Pulmonary artery endothelial cell (primary cell): ENCODE measurements at regions not wholly inside any gene's neighbourhood (a gene's known extent, or its start where the extent isn't known, plus 50 kb on each side); places are given as distances from the start of the nearest gene placed in this dataset.

Experiments
- DNase-seq: peaks from one replicate; pipeline ENCODE4 v3.0.0-alpha.2; 2011; ENCODE audit warnings: low read depth, low spot score

DNA sequence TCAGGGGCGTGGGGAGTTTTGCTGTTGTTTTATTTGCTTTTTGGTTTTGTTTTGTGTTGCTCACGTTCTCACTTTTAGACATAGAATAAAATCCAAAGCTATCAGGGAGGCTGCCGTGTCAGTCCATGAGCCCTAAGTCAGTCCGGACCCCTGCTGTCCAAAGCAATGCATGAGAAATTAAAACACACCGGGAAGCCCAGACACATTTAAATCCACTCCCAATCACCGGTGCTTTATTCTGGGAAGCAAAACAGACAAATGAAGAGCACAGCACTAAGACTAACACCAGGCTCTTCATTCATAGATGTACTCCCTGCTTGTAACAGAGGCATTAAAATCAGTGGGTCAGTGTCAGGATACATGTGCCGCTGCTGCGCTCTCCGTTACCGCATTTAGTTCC, 180.9 kb downstream of the IRX2 start:
- DNase-seq = no peak

DNA sequence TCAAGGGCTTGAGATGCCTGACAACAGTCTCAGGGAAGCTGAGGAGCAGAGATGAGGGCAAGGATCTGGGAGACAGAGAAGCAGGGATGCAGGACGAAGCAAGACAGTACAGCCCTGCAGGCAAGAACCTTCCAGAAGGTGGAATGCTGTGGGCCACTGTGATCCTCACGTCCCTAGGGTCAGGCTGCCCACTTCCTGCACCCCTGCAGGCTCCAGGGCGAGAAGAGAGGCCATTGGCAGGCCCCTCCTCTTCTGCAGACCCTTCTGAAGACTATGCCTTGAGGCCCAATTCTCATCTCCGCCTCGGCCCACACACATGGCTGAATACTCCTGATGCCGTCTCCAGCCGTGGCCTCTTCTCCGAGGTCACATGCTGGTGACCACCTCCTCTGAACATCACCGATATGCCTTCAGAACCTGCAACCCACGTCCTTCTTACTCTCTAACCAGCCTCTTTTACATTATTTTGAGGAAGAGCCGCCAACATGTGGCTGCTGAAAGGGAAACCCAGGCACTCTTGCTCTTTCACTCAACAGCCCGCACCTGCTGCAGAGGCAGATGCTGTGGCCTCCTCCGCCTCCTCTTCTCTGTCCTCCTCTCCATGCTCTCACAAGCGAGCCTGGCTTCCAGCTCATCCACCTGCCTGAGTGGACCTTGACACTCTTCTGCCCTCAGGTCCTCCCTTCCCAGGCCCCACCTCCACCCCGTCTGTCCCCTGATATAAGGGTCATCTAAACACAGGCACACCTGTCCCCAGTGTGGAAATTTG, 181.5 kb downstream of the IRX2 start:
- no peak for DNase-seq

DNA sequence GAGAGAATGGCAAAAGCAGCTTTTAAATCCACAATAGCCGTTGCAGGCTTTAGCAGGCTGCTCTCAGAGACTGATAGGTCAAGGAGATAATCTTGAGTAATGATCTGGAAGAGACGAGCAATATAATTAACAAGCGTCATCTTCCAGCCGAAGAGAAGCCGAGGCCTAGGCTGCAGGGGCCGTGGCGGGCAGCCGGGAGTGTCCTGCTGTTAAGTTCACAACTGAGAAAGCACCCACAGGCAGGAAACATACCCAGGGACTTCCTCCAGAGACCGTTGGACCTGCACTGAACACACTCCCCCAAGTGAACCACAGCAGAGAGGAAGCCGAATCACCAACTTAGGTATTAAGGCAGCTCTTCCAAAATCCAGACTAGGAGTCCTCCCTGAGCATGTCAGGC, 182.3 kb downstream of the IRX2 start:
- no peak for DNase-seq

DNA sequence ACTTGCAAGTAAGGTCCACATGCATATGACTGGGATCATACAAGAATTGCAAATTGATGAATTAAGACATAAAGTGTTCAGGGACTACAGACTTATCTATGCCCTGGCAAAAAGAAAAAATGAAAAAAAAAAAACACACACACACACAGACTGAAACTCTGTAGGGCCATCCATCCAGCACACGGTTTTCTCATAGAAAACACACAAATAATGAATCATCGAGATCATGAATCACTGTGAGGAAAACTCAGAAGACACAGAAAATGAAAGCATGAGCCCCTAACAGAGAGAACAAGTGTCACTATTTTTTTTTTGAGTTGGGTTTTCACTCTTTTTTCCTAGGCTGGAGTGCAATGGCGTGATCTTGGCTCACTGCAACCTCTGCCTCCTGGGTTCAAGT, 185.2 kb downstream of the IRX2 start:
- DNase-seq = no peak

DNA sequence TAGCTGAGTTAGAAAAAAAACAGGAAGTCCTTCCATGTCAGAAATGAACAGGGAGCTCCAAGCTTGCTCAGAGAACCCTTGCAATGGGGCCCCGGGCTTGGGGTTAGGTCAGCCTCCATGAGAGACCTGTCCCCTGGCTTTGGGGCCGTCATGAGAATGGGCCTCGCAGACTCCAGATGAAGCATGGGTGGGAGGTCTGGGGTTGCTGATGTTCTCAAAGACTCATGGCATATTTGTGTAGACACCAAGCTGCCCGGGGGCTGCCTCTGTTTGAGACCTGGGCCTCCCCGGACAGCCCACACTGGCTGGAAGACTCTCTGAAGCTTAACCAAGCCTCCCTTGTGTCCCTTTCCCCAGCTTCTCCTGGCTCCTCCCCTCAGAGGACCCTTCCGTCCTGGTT, 186.3 kb downstream of the IRX2 start:
- no peak for DNase-seq

DNA sequence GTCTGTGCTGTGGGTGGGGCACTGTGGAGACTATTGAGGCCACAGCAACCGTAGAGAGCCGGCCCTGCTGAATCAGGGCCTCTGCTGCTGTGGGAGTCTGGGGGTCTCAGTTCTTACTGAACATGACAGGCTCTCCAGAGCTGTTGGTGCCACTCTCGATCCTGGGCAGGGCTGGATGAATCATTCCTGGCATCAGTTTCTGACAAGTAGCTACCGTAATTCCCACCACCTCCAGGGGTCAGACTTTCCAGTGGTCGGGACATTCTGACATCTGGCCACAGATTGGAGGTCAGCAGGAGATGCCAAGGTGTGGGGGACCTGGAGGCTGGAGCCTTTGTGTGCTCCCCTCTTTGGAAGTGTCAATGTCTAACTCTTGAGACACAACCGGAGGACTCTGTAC, 188.4 kb downstream of the IRX2 start:
- DNase-seq = no peak

DNA sequence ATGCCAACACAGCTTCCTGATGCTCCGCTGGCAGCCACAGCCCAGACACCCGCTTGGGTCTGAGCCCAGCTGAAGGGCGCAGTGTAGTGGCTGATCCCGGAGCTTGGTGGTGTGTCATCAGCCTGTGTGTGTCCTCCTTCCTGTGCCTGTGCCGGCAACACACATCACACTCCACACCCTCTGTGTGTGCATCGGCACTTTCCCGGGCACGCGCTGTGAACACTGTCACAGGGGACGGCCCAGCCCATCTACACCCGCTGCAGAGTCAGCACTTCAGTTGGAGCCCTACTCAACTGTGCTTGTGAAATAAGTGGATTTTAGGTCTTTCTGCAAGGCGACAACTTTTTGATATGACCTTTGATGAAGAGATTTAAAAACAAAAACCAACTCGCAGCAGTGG, 189.4 kb downstream of the IRX2 start:
- DNase-seq = no peak

DNA sequence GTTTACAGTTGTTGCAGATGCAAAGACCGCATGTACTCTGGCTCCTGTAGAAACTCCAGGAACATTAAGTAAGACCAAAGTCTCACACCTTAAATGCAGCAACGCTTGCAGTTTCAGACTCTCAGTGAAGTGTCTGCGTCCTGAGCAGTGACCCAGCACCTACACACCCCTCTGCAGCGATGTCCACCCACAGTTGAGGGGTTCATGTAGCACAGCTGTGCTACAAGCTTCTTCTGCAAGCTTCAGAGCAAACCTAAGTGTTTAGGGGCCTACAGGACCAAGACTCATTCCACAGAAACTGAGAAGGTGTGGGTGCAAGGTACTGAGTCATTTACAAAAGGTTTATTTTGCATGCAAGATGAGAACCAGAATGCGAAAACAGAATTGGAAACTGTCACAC, 191.0 kb downstream of the IRX2 start:
- DNase-seq = no peak

DNA sequence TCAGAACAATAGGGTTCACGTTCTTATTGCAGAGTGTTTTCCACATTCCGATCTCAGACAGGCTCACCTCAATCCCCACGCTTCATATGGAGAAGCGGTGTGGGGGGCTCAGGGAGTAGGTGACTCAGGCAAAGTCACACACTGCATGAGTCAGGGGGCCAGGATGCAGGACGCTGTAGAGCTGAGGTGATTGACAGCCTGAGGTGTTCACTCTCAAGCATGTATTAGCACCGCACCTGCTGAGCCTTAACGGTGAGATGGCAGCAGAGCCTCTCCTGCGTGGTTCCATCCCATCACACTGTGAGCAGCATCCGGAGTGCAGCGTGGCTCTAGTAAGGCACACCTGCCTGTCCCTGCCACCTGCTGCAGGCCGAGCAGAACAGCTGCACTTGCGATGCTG, 194.0 kb downstream of the IRX2 start:
- no peak for DNase-seq

DNA sequence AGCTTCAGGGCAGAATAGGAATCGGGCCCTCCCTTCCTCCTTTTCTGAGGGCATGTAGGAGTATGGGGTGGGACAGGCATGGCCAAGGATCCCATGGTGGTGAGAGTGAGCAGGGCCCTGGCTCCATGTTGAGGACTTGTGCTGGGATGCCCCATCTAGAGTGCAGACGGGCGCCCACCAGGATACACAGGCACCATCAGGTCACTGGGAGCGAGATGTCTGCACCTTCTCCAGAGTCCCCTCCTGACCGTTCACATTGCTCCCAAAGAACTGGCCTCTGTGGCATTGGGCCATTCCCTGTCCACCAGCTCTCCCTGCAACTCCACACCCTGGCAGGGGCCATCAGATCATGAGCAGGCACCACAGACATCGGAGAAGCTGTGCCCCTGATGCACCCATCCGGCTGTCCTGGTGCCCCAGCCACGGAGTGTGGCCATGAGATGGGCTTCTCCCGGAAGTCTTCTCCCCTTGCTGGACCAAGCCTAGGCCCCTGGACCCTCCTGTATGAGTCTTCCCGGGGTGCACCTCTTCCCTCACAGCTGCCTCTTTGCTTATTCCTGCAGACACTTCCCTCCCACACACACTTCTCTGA, 195.0 kb downstream of the IRX2 start:
- DNase-seq = no peak

DNA sequence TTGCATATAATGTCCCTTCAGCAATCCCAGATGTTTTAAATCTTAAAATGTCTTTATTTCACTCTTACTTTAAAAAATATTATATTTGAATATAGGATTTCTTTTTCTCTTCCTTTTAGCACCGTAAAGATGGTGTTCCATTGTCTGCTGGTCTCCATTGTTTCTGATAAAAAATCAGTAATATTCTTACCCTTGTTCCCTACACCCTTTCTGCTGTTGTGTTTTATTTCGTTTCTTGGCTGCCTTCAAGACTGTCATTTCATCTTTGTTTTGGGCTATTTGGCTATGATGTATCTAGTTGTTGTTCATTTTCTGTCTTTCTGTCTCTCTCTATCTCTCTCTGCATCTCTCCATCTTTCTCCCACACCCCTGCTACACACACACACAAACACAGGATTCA, 197.9 kb downstream of the IRX2 start:
- DNase-seq = no peak

DNA sequence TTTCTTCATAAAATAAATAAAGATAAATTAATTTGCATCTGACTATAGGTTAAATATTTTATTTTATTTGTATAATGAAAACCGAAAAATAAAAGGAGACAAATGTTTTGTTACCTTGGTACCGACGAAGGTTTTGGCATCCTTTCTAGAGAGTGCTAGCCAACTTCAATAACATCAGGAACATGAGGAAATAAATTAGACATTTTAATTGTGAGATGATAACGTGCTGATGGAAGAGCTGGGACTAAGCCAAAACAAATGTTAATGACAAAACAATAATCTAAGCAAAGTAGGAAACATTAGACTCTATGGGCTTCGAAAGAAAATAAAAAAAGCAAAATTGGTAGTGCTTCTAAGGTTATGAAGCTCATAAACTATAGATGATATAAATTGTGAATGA, 201.0 kb downstream of the IRX2 start:
- DNase-seq = no peak

DNA sequence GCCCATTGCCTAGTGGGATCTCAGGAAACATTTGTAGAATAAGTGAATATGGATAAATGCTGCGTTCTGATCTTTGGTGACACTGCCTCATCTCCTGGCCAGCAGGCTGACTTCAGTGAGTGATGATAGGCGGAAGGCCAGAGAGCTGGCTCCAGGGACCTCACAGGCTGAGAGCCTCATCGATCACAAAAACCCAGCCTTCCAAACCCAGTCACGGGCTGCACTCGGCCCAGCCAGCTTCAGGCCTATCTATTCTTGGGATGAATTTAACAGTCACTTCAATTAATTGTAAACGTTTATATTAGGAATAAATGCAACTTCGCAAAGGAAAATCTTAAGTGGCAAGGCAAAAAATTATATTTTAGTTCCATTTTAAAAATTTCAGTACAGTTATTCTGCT, 201.6 kb downstream of the IRX2 start:
- DNase-seq = no peak

DNA sequence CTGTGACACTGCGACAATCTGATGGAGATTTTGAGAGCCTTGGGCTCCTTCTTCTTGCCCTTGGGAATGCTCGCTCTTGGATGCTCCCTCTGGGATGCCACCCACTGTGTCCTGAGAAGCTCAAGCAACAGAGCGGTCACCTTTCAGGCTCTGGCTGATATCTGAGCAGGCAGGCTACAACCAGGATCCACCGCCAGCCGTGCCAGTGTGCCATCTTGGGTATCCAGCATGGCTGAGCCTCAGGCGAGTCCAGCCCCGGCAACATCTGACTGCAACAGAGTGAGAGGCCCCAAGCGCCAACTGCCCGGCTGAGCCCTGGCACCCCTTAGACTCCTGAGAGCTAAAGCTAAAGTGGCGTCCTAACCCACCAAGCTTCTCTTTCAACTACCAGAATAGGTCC, 202.1 kb downstream of the IRX2 start:
- DNase-seq = no peak

DNA sequence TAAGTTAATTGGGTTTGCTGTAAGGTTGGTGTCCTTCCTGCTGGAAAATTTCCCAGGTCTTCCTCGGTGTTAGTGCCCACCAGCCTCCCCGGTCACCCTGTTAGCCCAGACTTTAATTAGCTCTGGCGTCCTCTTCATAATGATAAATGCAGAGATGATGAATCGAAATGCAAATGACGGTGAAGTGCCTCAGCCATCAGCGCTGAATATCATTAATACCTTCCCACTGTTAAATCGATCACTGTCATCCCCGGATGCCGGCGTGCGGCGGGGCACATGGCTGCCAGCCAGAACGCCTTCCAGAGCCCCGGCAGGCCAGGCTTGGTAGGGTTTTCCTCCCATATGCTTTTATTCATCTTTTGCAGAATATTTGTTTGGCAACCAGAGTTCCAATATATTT, 204.5 kb downstream of the IRX2 start:
- DNase-seq = no peak

DNA sequence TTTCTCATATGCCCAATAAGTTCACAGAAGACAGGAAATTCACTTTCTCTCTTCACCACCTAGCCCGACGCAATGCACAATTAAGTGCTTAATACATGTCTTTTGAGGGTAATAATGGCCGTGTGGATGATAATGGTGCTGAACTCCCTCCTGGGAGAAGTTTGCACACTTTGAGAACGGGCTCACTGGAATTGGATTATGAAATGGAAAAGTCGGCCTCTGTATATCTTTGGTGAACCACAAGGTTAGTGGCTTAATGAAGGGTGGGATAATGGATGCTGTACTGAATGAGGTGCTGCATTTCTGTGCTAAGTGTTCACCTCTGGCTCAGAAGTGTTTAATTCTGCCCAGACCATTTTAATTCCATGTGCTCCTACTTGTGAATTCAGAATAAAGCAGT, 207.5 kb downstream of the IRX2 start:
- no peak for DNase-seq

DNA sequence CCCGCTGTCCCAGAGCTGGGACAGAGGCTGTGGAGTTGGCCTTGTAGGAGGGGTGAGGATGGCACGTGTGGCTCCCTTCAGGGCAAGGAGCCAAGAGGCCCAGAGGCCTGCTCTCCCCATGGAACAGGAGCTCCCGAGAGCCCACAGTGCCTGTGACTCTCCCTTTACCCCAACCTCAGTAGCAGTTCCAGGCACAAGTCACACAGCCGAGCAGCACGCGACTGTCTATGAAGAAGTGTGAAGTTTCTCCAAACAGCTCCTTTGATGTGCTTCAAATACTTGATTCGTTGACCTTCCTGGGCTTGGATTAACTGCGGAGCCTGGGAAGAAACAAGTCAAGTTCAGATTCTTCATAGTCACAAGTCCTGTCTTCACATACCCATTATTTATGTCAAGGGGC, 208.7 kb downstream of the IRX2 start:
- no peak for DNase-seq

DNA sequence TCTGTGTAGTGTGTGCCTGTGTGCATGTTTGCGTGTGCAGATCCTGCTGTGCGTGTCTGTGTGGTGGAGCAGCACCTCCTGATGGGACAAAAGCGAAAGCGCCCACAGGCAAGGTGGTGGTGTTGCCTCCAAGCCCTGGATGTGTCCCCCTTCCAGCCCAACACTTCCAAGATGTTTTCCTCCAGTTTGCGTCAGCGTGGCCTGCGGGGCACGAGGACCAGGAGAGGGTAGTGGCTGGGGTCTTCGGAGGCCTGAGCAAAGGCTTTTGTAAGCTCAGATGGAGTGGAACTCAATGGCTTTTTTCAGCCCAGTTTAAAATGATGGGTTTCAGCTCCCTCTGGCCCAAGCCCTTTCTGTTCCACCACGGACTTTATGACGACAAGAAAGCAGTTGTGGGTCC, 209.5 kb downstream of the IRX2 start:
- no peak for DNase-seq

DNA sequence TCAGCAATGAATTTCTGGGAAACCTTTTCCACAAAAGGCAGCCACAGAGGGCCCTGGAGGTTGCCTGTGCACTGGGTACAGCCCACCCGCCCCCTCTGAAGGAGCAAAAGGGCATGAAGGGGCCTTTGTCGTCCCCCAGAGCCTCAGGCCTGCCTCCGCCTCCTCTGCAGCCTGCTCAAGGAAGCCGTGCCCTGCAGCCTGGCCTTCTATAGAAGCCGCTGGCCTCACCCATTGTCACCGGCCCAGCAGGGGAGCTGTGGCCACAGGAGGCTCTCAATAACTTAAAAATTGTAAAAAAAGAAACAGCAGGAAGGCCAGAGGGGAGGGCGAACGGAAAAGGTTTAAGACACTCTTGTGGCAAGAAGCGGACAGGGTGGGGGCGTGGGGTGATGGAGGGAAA, 213.3 kb downstream of the IRX2 start:
- DNase-seq = no peak

DNA sequence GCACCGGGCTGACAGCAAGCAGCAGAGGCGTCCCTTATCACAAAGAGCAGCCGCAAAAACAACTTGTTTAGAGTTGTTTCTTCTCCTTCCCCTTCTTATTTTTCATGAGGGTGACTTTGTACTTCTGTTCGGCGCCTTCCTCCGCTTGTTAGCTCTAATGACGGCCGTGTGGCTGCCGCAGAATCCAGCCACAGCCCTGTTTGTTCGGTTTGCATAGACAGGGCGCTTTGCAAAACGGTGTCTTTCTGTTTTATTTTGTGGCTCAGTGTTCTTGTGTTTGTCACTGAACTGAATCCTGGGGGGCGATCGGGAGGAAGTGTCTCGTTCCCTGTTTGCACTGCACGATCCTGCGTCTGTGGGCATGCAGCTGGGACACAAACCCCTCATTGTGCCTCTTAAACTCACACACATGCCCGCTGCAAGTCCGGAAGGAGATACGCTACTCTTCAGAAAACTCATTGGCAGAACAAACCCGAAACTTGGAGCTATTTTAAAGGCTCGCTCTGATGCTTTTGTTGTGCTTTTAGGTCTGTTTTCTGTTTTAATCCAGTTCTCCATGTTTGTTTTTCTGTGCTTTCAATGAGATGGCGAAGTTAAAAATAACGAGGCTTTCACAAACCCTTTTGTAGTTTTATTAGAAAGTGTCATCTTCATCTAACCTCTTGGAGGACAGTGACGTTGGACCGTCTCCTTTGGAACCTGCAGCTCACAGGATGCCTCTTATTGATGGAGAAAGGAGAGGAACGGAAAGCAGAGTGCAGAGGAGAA, 213.9 kb downstream of the IRX2 start:
- DNase-seq = no peak

DNA sequence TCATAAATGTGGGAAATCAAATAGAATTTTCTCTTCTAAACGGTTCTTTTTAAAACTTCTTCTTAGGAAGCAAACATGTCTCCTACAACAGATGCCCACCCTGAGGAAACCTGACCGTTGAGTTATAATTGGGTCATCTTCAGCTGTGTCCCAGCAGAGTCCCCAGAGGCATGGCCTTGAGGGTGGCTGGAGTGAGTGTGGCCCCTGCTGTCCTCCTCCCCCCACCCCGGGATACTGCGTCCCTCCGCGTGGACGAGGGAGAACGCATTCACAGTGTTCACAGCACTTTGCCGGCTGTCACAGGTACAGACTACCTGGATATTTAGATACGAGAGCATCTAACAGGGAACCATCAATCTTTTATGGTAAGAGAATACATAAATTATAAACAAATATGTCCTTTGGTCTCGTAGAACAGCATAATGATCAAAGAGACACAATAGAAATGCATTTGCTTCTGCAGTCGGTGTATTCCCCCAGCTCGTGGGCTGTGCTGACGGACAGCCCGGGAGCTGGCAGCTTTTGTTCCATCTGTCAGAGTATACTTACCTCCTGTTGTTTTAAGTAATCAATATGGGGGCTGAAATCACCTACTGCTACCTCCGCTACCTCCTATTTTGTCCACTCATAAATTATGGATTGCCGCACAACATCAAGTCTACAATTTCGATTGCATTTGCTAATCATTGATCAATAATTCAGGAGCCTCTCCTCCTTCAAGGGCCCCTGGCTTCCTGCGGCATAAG, 214.7 kb downstream of the IRX2 start:
- DNase-seq = no peak

DNA sequence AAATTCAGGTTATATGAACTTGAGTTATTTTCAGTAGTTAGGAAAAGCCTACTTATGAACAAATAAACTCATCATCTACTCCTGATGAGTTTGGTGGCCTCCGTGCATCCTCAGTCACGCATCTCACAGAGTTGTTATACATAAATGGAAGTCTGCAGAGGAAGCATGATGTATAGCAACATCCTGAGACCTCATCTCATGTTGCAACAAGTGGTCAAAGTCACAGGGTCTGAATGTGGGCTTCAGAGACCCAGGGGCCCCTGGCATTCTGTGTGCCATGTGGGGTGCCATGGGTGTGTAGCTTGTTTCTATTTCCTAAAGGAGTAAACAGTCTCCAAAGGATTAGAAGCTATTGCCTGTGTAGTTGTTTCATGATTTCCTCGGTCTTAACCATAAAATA, 216.5 kb downstream of the IRX2 start:
- no peak for DNase-seq
